ENCODE measurements at regions not wholly inside any gene's neighbourhood (a gene's known extent, or its start where the extent isn't known, plus 50 kb on each side); places are given as distances from the start of the nearest gene placed in this dataset.

GRCh38 chr3:29171043-29171990 is 109.6 kb upstream of the RBMS3 start:
- Histone ChIP-seq H3K56ac (ENCODE audit: low read length) (no peak overlapping the region), H3K27me3 (ENCODE audit: insufficient read depth, low read length, poor library complexity) (no peaks in the 10 kb centered on the region), H4K5ac (ENCODE audit: low read length) (no peak overlapping the region), H3K79me1 (ENCODE audit: low read length) (no peaks in the 10 kb centered on the region), H3K4me2 (ENCODE audit: low read length) (no peak overlapping the region), H3K23ac (ENCODE audit: low read length) (no peak overlapping the region), H2BK120ac (ENCODE audit: low read depth, low read length) (no peak overlapping the region), H3K27ac (ENCODE audit: low read depth, low read length) (no peak overlapping the region), H3K79me2 (ENCODE audit: control insufficient read depth, insufficient read depth, low read length) (no peaks in the 10 kb centered on the region), H3K36me3 (ENCODE audit: control insufficient read depth, insufficient read depth, low read length) (no peaks in the 10 kb centered on the region), H3K18ac (ENCODE audit: low read length) (no peak overlapping the region), H3K4me3 (ENCODE audit: low read length) (no peak overlapping the region), H3K9ac (ENCODE audit: low read length) (no peak overlapping the region), H3K4me1 (ENCODE audit: control insufficient read depth, low read depth, low read length) (no peaks in the 10 kb centered on the region), H3K4ac (ENCODE audit: low read depth, low read length) (no peak overlapping the region), H2BK5ac (ENCODE audit: low read length) (no peak overlapping the region), H2BK15ac (replicated peaks; ENCODE audit: low read depth) (no peak overlapping the region), H4K8ac (ENCODE audit: low read depth, low read length) (no peak overlapping the region), H2AK5ac (ENCODE audit: low read length) (no peak overlapping the region)
- WGBS (ENCODE audit: extremely low coverage, insufficient coverage, low lambda C conversion rate): no CpG with 5 or more reads among the region's 6 CpGs
- DNase-seq: no peak

DNA sequence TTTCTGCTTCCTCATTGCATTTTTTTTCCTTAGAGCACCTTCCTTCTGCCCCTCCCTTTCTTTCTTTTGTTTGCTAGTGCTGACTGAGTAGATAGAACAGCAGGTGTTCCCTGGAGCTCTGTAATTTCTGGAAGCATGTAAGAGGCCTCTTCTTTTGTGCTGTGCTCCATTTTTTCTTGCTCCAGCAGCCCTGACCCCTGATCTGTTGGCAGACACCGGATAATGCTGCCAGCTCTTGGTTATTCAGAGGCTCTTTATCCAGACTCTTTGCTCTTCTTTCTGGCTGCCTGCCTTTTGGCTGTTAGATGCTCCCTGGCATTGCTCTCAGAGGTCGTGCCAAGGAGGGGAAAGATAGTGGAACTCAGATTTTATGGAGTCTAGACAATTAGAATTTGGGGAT is 104.4 kb upstream of the RBMS3 start:
- Histone ChIP-seq H3K27me3 (ENCODE audit: insufficient read depth, low read length, poor library complexity) (no peaks in the 10 kb centered on the region), H2BK120ac (ENCODE audit: low read depth, low read length) (no peak overlapping the region), H3K4me3 (ENCODE audit: low read length) (no peak overlapping the region), H4K8ac (ENCODE audit: low read depth, low read length) (no peak overlapping the region), H3K18ac (ENCODE audit: low read length) (no peak overlapping the region), H3K4me2 (ENCODE audit: low read length) (no peak overlapping the region), H2BK15ac (replicated peaks; ENCODE audit: low read depth) (no peak overlapping the region), H3K23ac (ENCODE audit: low read length) (no peak overlapping the region), H2AK5ac (ENCODE audit: low read length) (no peak overlapping the region), H3K4ac (ENCODE audit: low read depth, low read length) (no peak overlapping the region), H3K36me3 (ENCODE audit: control insufficient read depth, insufficient read depth, low read length) (no peaks in the 10 kb centered on the region), H3K79me2 (ENCODE audit: control insufficient read depth, insufficient read depth, low read length) (no peaks in the 10 kb centered on the region), H3K79me1 (ENCODE audit: low read length) (no peaks in the 10 kb centered on the region), H3K56ac (ENCODE audit: low read length) (no peak overlapping the region), H3K27ac (ENCODE audit: low read depth, low read length) (no peak overlapping the region), H4K5ac (ENCODE audit: low read length) (no peak overlapping the region), H2BK5ac (ENCODE audit: low read length) (no peak overlapping the region), H3K4me1 (ENCODE audit: control insufficient read depth, low read depth, low read length) (no peaks in the 10 kb centered on the region), H3K9ac (ENCODE audit: low read length) (no peak overlapping the region)
- DNase-seq: peak; percentile 42
- WGBS (ENCODE audit: extremely low coverage, insufficient coverage, low lambda C conversion rate): no CpG with 5 or more reads among the region's 2 CpGs

- WGBS (ENCODE audit: extremely low coverage, insufficient coverage, low lambda C conversion rate): no CpG with 5 or more reads among the region's 4 CpGs
- Histone ChIP-seq H3K9ac (ENCODE audit: low read length) (no peak overlapping the region), H2BK15ac (replicated peaks; ENCODE audit: low read depth) (no peak overlapping the region)
Observed at GRCh38 chr3:29178809-29179793, 101.8 kb upstream of the RBMS3 start.

GRCh38 chr3:29181149-29181780 is 99.6 kb upstream of the RBMS3 start:
- Histone ChIP-seq H2BK120ac (ENCODE audit: low read depth, low read length) (no peak overlapping the region), H3K4ac (ENCODE audit: low read depth, low read length) (no peak overlapping the region), H3K79me2 (ENCODE audit: control insufficient read depth, insufficient read depth, low read length) (no peaks in the 10 kb centered on the region), H2BK15ac (replicated peaks; ENCODE audit: low read depth) (no peak overlapping the region), H3K27ac (ENCODE audit: low read depth, low read length) (no peak overlapping the region), H3K23ac (ENCODE audit: low read length) (no peak overlapping the region), H3K18ac (ENCODE audit: low read length) (no peak overlapping the region), H4K5ac (ENCODE audit: low read length) (no peak overlapping the region), H3K9ac (ENCODE audit: low read length) (no peak overlapping the region), H2AK5ac (ENCODE audit: low read length) (no peak overlapping the region), H3K4me2 (ENCODE audit: low read length) (no peak overlapping the region), H2BK5ac (ENCODE audit: low read length) (no peak overlapping the region), H3K36me3 (ENCODE audit: control insufficient read depth, insufficient read depth, low read length) (no peaks in the 10 kb centered on the region), H3K56ac (ENCODE audit: low read length) (no peak overlapping the region), H3K4me1 (ENCODE audit: control insufficient read depth, low read depth, low read length) (no peaks in the 10 kb centered on the region), H4K8ac (ENCODE audit: low read depth, low read length) (no peak overlapping the region), H3K79me1 (ENCODE audit: low read length) (no peaks in the 10 kb centered on the region), H3K27me3 (ENCODE audit: insufficient read depth, low read length, poor library complexity) (no peaks in the 10 kb centered on the region), H3K4me3 (ENCODE audit: low read length) (no peak overlapping the region)
- peak; percentile 37 for DNase-seq
- WGBS (ENCODE audit: extremely low coverage, insufficient coverage, low lambda C conversion rate): no CpG with 5 or more reads among the region's 7 CpGs

More at GRCh38 chr3:29178809-29179793, 101.8 kb upstream of the RBMS3 start:
- Histone ChIP-seq H3K4me2 (ENCODE audit: low read length) (no peak overlapping the region), H3K79me2 (ENCODE audit: control insufficient read depth, insufficient read depth, low read length) (no peaks in the 10 kb centered on the region), H3K4me1 (ENCODE audit: control insufficient read depth, low read depth, low read length) (no peaks in the 10 kb centered on the region), H3K4ac (ENCODE audit: low read depth, low read length) (no peak overlapping the region), H3K27me3 (ENCODE audit: insufficient read depth, low read length, poor library complexity) (no peaks in the 10 kb centered on the region), H4K8ac (ENCODE audit: low read depth, low read length) (no peak overlapping the region), H2BK5ac (ENCODE audit: low read length) (no peak overlapping the region), H4K5ac (ENCODE audit: low read length) (no peak overlapping the region), H3K23ac (ENCODE audit: low read length) (no peak overlapping the region), H2AK5ac (ENCODE audit: low read length) (no peak overlapping the region), H3K79me1 (ENCODE audit: low read length) (no peaks in the 10 kb centered on the region), H3K27ac (ENCODE audit: low read depth, low read length) (no peak overlapping the region), H3K56ac (ENCODE audit: low read length) (no peak overlapping the region), H3K36me3 (ENCODE audit: control insufficient read depth, insufficient read depth, low read length) (no peaks in the 10 kb centered on the region), H2BK120ac (ENCODE audit: low read depth, low read length) (no peak overlapping the region), H3K4me3 (ENCODE audit: low read length) (no peak overlapping the region), H3K18ac (ENCODE audit: low read length) (no peak overlapping the region)
- DNase-seq: no peak

DNA sequence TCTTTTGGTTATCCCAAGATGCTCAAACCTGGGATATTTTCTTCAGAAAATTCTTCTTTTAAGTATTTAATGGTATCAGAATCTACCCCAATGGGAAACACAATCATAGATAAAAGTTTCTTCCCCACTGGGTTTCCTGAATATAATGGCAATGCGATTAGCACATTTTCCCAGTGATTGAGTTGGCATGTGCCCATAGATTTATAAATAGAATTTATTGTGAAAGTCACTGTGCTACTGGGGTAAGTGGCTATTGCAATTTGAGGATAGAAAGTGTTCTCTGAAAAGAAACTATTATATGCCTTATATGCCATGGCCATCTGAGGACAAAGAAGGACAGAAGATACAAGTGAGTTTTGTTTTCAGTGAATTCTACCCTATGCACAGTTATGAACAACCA is 99.0 kb upstream of the RBMS3 start:
- H2BK15ac ChIP-seq (replicated peaks; ENCODE audit: low read depth): no peak overlapping the region
- no peak overlapping the region for H2BK120ac ChIP-seq (ENCODE audit: low read depth, low read length)
- H3K27ac ChIP-seq (ENCODE audit: low read depth, low read length): no peak overlapping the region
- no peaks in the 10 kb centered on the region for H3K79me2 ChIP-seq (ENCODE audit: control insufficient read depth, insufficient read depth, low read length)
- H2AK5ac ChIP-seq (ENCODE audit: low read length): no peak overlapping the region
- H3K4me3 ChIP-seq (ENCODE audit: low read length): no peak overlapping the region
- H3K79me1 ChIP-seq (ENCODE audit: low read length): no peaks in the 10 kb centered on the region
- H3K36me3 ChIP-seq (ENCODE audit: control insufficient read depth, insufficient read depth, low read length): no peaks in the 10 kb centered on the region
- no peak overlapping the region for H3K23ac ChIP-seq (ENCODE audit: low read length)
- H3K4ac ChIP-seq (ENCODE audit: low read depth, low read length): no peak overlapping the region
- H3K4me2 ChIP-seq (ENCODE audit: low read length): no peak overlapping the region
- H4K5ac ChIP-seq (ENCODE audit: low read length): no peak overlapping the region
- DNase-seq: no peak
- H3K18ac ChIP-seq (ENCODE audit: low read length): no peak overlapping the region
- no peak overlapping the region for H4K8ac ChIP-seq (ENCODE audit: low read depth, low read length)
- no peaks in the 10 kb centered on the region for H3K4me1 ChIP-seq (ENCODE audit: control insufficient read depth, low read depth, low read length)
- no peak overlapping the region for H3K56ac ChIP-seq (ENCODE audit: low read length)
- whole genome bisulfite sequencing (ENCODE audit: extremely low coverage, insufficient coverage, low lambda C conversion rate): no CpG with 5 or more reads among the region's 1 CpG
- no peak overlapping the region for H2BK5ac ChIP-seq (ENCODE audit: low read length)
- H3K27me3 ChIP-seq (ENCODE audit: insufficient read depth, low read length, poor library complexity): no peaks in the 10 kb centered on the region
- no peak overlapping the region for H3K9ac ChIP-seq (ENCODE audit: low read length)

Measured in mesendoderm (in vitro differentiated cells).